Muscle of arm (tissue), 1 donor: ENCODE measurements at regions not wholly inside any gene's neighbourhood (a gene's known extent, or its start where the extent isn't known, plus 50 kb on each side); places are given as distances from the start of the nearest gene placed in this dataset.

Source experiments
- DNase-seq: peaks from one replicate; pipeline ENCODE4 v3.0.0-alpha.2; 2013

DNA sequence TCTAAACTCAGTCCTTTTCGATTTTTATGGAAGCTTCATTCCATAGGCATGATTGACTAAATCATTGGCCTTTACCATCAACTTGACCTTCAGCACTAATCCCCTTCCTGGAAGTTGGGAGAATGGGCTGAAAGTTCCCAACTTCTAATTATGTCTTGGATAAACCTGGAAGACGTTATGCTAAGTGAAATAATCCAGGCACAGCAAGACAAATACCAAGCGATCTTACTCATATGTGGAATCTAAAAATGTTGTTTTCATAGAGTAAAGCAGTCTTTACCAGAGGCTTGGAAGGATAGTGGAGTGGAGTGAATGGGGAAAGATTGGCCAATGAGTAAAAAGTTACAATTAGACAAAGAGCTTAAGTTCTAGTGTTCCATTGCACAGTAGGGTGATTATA, 1453.2 kb downstream of the PLA2G4A start:
- no peak for DNase-seq

- DNase-seq, result no peak
Observed at GRCh38 chr1:188295157-188295556, 1466.4 kb downstream of the PLA2G4A start.

- DNase-seq, result no peak
Observed at GRCh38 chr1:188302746-188303145, 1474.0 kb downstream of the PLA2G4A start.

- no peak for DNase-seq
Observed at GRCh38 chr1:188314557-188315137, 1485.9 kb downstream of the PLA2G4A start.

DNA sequence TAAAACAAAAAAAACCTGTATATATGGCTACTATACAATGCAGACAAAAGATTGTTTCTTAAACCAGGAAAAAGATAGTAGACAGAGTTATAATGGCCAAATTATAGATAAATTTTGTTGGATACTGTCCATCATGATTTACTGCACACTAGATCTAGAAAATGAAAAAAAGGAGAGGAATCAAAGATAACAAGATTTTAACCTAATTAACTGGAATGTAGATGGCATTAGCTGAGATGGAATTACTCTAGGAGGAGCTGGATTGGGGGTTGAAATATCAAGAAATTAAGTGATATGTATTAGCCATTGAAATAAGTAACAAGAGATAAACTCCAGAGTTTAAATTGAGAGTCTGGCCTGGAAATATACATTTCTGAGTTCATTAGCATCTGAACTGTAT, 1489.1 kb downstream of the PLA2G4A start:
- DNase-seq, result no peak

DNA sequence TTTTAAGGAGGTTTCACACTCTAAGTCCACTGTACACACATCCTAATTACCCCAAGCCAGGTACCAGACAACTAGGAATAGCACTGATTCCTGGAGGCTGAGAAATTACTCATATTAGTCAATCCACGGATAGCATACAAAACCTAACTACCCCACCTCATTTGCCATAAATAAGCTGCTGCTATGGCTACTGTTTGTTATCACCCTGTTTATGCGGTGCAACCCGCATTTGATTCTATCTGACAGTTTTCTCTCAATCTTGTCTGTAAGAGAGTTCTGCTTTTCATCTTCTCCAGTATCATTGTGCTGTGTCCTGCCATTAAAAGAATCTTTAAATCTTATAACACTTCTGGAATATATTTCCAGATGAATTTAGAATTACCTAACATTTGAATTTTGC, 1496.5 kb downstream of the PLA2G4A start:
- no peak for DNase-seq

- no peak for DNase-seq
Observed at GRCh38 chr1:188343914-188344313, 1515.2 kb downstream of the PLA2G4A start.

GRCh38 chr1:188350104-188350503, 1521.4 kb downstream of the PLA2G4A start:
- DNase-seq, result no peak

- DNase-seq, result no peak
Observed at GRCh38 chr1:188355082-188355481, 1526.3 kb downstream of the PLA2G4A start.

- DNase-seq, result no peak
Observed at GRCh38 chr1:188355847-188356246, 1527.1 kb downstream of the PLA2G4A start.

DNA sequence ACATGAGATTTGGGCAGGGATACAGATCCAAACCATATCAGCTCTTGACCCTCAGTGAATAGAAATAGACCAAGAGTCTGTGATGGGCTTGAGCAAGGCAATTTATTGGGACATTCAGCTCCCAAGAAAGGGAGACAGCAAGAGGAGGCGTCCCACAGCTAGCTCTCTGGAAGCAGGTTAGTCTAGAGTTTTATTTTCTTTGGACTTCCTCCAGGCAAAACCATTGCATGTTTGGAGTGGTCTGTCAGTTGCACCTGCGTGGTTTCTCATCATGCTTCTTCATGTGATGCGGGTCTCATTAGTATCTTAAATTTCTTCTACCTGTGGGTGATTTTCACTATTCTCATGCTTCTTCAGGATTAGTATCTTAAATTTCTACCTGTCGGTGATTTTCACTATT, 1530.6 kb downstream of the PLA2G4A start:
- no peak for DNase-seq

GRCh38 chr1:188363943-188364342, 1535.2 kb downstream of the PLA2G4A start:
- no peak for DNase-seq

DNA sequence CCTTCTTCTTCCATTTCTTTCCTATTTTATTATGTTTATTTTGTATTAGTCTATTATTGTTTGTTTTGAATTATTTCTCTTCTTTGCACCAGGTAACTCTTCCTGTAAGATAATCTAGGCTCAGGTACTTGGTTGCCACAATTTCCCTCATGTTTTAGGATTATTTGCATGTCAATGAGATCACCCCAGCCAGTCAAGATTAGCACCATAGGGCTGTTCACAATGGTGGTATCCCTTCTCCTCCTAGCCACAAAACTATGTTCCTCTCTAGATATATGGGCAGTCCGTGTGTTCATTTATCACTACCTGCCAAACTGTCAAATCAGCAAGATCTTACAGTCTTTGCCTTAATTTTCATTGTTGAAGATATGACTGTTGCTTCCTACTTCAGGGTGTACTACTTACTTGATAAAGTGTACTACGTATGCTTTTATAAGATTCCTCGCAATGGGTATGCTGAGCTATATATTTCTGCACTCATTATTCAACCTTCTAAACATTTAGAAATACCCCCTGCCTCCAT, 1536.2 kb downstream of the PLA2G4A start:
- DNase-seq, result no peak

GRCh38 chr1:188365874-188366273, 1537.1 kb downstream of the PLA2G4A start:
- no peak for DNase-seq

GRCh38 chr1:188367661-188368060, 1538.9 kb downstream of the PLA2G4A start:
- no peak for DNase-seq

DNA sequence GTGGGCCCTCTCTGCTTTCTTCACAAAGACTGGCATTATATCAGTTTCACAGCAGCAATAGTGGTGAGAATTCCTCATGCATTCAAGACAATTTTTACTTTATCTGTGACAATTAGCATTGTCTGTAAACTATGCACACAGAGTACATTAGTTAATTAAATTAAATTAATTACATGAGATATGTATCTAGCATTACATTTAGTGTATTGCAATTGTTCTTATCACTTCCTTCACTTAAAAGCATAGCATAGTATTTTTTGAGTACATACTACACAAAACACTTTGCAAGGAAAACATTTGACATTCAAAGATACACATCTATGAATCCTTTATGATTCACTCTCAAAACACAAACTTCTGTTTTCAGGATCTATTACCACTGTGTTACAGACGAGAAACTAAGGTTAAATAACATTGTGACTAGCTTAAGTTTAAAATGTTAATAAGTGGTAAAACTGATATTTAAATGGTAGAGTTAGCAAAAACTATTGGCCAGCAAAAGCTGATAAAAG, 1542.6 kb downstream of the PLA2G4A start:
- DNase-seq, result no peak

- DNase-seq, result no peak
Observed at GRCh38 chr1:188372821-188373220, 1544.1 kb downstream of the PLA2G4A start.

DNA sequence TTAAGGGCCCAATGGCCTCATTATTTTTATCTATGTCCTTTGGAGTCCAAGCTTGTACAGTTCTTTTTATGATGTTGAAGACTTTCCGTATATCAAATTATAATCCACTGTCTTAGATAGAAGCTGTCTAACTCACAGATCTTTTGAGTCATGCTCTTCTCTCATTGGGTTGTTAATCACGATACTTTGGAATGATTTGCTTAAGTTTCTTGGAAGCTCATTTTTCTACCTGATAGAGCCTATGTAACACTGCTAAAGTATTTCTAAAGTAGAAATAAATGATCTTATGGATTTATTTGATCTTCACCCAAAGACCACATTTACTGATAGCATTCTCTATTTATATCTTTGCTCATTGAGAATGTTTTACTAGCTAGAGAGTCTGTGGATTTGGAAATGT, 1554.1 kb downstream of the PLA2G4A start:
- DNase-seq, result no peak

DNA sequence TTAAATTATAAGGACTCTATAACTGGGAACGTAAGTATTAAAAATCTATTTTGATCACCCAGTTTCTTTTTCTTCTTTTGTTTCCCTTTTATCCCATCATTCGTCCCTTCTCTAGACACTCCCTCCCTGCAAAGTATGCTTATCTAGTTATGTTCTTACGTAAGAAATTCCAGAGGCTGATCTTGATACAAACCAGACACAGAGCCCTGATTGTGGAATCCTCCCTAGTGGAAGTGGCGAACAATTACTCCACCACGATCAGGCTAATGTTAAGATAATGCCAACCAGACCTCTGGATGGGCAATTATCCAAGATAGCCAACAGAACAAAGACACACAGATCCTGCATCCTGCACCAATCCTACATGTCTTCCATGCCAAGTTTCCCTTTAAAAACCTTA, 1557.4 kb downstream of the PLA2G4A start:
- DNase-seq, result no peak

GRCh38 chr1:188386666-188387065, 1557.9 kb downstream of the PLA2G4A start:
- DNase-seq, result no peak

GRCh38 chr1:188394677-188395076, 1565.9 kb downstream of the PLA2G4A start:
- no peak for DNase-seq

GRCh38 chr1:188397521-188397920, 1568.8 kb downstream of the PLA2G4A start:
- no peak for DNase-seq

DNA sequence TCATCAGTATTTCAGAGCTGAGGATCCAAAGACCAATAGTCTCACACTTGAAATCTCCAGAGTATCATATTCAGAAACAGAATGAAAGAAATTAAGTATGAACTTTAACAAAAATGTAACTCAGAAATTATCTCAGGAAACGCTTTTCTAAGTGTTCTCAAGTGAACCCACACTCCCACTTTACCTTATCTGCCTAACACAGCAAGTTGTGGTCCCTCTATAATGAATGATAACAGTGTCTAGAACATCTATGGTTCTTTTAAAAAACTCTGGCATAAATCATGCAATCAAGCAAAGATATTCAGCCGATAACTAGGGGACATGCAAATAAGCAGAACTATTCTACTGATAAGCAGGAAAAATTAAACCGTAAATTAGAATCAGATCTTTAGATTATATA, 1574.2 kb downstream of the PLA2G4A start:
- DNase-seq, result no peak

DNA sequence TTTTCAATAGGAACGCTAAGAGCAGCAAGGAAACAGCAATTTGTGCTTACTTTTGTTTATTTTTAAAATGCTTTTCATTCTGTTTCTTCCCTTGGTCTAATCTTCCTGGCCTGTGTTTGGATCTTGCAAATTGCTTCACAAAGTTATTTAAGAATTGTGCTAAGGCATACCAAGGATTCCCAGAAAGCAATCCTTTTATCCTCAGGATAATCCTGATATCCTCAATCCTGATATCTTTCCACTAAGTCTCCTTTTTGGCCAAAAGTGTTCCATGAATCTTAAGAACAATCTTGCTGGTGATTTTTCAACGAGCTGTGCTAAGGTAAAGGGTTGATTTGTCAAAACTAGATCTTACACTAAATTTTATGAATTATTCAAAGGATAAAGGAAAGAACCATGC, 1577.9 kb downstream of the PLA2G4A start:
- no peak for DNase-seq
